Esophagus squamous epithelium (tissue), 4 donors: ENCODE measurements at regions not wholly inside any gene's neighbourhood (a gene's known extent, or its start where the extent isn't known, plus 50 kb on each side); places are given as distances from the start of the nearest gene placed in this dataset.

ENCODE experiments used
- CTCF ChIP-seq, 6 experiments: fragments of 450-650 bp in 4 of 6; fragments of 200-600 bp in 2 of 6; sonication (generic) in 2 of 6; IDR thresholded peaks; one replicate each; pipeline ENCODE4 v1.5.1; 2016 to 2019; ENCODE audit warnings: antibody characterized with exemption in 6 of 6, mild to moderate bottlenecking in 4 of 6, moderate library complexity in 4 of 6
- POLR2A ChIP-seq, 4 donors: fragments of 450-650 bp; IDR thresholded peaks; one replicate each; pipeline ENCODE4 v1.6.1; 2017; ENCODE audit warnings: antibody characterized with exemption in 4 of 4, mild to moderate bottlenecking in 4 of 4, moderate library complexity in 3 of 4

- TF ChIP-seq POLR2A (IDR thresholded peaks at IDR 0.05): no peak
- peak in 5 of 6 experiments; percentile 19 to 39 (median 35) for TF ChIP-seq CTCF (IDR thresholded peaks at IDR 0.05)
Measured at GRCh38 chrX:140918398-140919038, 83.9 kb upstream of the SPANXB1 start.
